ENCODE measurements at regions not wholly inside any gene's neighbourhood (a gene's known extent, or its start where the extent isn't known, plus 50 kb on each side); places are given as distances from the start of the nearest gene placed in this dataset.

GRCh38 chr9:105834404-105834803, 140.1 kb downstream of the TMEM38B start:
- no peak overlapping the region for H3K27ac ChIP-seq (ENCODE audit: insufficient read depth, low read depth, low read length)
- BruUV-seq (replicated peaks), result no TSS peak
- no peaks in the 10 kb centered on the region for H3K36me3 ChIP-seq (ENCODE audit: control insufficient read depth in 2 of 2, extremely low read depth in 1 of 2, insufficient read depth in 2 of 2, low read length in 2 of 2)
- TF ChIP-seq POLR2A (IDR thresholded peaks at IDR 0.05; ENCODE audit: low read depth, low read length) (no peak), JUN (IDR thresholded peaks at IDR 0.05; ENCODE audit: borderline replicate concordance, insufficient read depth, insufficient read length, low read depth) (no peak), MYC (IDR thresholded peaks at IDR 0.05; ENCODE audit: low read depth, low read length) (no peak), MAX (IDR thresholded peaks at IDR 0.05; ENCODE audit: insufficient read depth, insufficient read length) (no peak), POLR2AphosphoS5 (IDR thresholded peaks at IDR 0.05; ENCODE audit: insufficient read depth, low read depth, low read length) (no peak), CTCF (IDR thresholded peaks at IDR 0.05; ENCODE audit: extremely low read depth in 1 of 2, insufficient read depth in 1 of 2, low read depth in 1 of 2, low read length in 2 of 2) (no peak), GATA2 (IDR thresholded peaks at IDR 0.05; ENCODE audit: insufficient read depth, insufficient read length, low read depth, low read length) (no peak), FOS (IDR thresholded peaks at IDR 0.05; ENCODE audit: borderline replicate concordance, insufficient read depth, low read length) (no peak), EZH2 (IDR thresholded peaks at IDR 0.05; ENCODE audit: borderline replicate concordance, low read depth, low read length, severe bottlenecking) (no peak)
- dilution Hi-C loops (cut with MboI; ENCODE audit: extremely low pct_ligation_motif_present, low sequenced_read_pairs) (no loop called here), intact Hi-C loops (cut with micrococcal nuclease) (no loop called here)
- H3K9me1 ChIP-seq (replicated peaks; ENCODE audit: control insufficient read depth, extremely low read depth, insufficient read depth, low read length), result no peaks in the 10 kb centered on the region
- H2AFZ ChIP-seq (ENCODE audit: low read depth, low read length), result no peak overlapping the region
- H3K9me3 ChIP-seq (replicated peaks; ENCODE audit: control insufficient read depth, insufficient read depth, low read length), result no peaks in the 10 kb centered on the region
- H3K4me1 ChIP-seq (ENCODE audit: control insufficient read depth, extremely low read depth, insufficient read depth, low read length), result no peaks in the 10 kb centered on the region
- H4K20me1 ChIP-seq (replicated peaks; ENCODE audit: control insufficient read depth, extremely low read depth, insufficient read depth, low read length), result no peaks in the 10 kb centered on the region
- no peak overlapping the region for H3K4me3 ChIP-seq (replicated peaks in 1 of 3; ENCODE audit: insufficient read depth in 1 of 3, low read depth in 1 of 3, low read length in 3 of 3)
- no peaks in the 10 kb centered on the region for H3K27me3 ChIP-seq (ENCODE audit: control insufficient read depth in 2 of 2, insufficient read depth in 2 of 2, low read length in 2 of 2)
- no peak for FAIRE-seq
- CTCF ChIA-PET, result no interaction called here
- no peak for DNase-seq (ENCODE audit: low read depth, low spot score)
- no peaks in the 10 kb centered on the region for H3K79me2 ChIP-seq (ENCODE audit: control insufficient read depth, insufficient read depth, low read length)
- no peak overlapping the region for H3K4me2 ChIP-seq (ENCODE audit: insufficient read depth, low read length)
- POLR2A ChIA-PET, result no interaction called here
- H3K9ac ChIP-seq (replicated peaks; ENCODE audit: extremely low read depth, insufficient read depth, low read length), result no peak overlapping the region
